Endodermal cell (in vitro differentiated cells): ENCODE measurements at regions not wholly inside any gene's neighbourhood (a gene's known extent, or its start where the extent isn't known, plus 50 kb on each side); places are given as distances from the start of the nearest gene placed in this dataset.

Experiments used
- DNase-seq: peaks from one replicate; pipeline ENCODE4 v3.0.0-alpha.2; 2017
- H3K27ac ChIP-seq: 2 replicates; pipeline ENCODE4 v1.5.1; 2013; ENCODE audit warnings: mild to moderate bottlenecking, low read depth, low read length, moderate library complexity
- H3K27me3 ChIP-seq: 2 replicates; pipeline ENCODE4 v1.6.1; 2013; ENCODE audit warnings: mild to moderate bottlenecking, low read length, moderate library complexity; ENCODE audit not compliant: insufficient read depth, control insufficient read depth, poor library complexity, severe bottlenecking
- H3K36me3 ChIP-seq: 2 replicates; pipeline ENCODE4 v1.7.0; 2013; ENCODE audit warnings: mild to moderate bottlenecking, low read length, moderate library complexity; ENCODE audit not compliant: control insufficient read depth, insufficient read depth
- H3K4me1 ChIP-seq: one replicate; pipeline ENCODE4 v1.7.0; 2013; ENCODE audit warnings: low read length; ENCODE audit not compliant: control insufficient read depth, insufficient read depth
- H3K4me3 ChIP-seq: 2 replicates; pipeline ENCODE4 v1.5.1; 2013; ENCODE audit warnings: mild to moderate bottlenecking, low read length, moderate library complexity
- H3K9ac ChIP-seq: 2 replicates; pipeline ENCODE4 v1.6.1; 2013; ENCODE audit warnings: mild to moderate bottlenecking, low read length, moderate library complexity; ENCODE audit not compliant: poor library complexity, severe bottlenecking; ENCODE audit errors: extremely low read depth
- H3K9me3 ChIP-seq: 2 replicates; pipeline ENCODE4 v1.6.1; 2013; ENCODE audit warnings: mild to moderate bottlenecking, low read length, moderate library complexity; ENCODE audit not compliant: control insufficient read depth
- H3K27ac Mint-ChIP-seq: 2 replicates; pipeline ENCODE4 v1.8.0; 2020; ENCODE audit warnings: mixed read lengths
- H3K27me3 Mint-ChIP-seq: 2 replicates; pipeline ENCODE4 v1.8.0; 2021; ENCODE audit warnings: mild to moderate bottlenecking, mixed read lengths; ENCODE audit not compliant: insufficient read depth
- H3K36me3 Mint-ChIP-seq: 2 replicates; pipeline ENCODE4 v1.8.0; 2020; ENCODE audit warnings: low read depth, mixed read lengths
- H3K4me1 Mint-ChIP-seq: 2 replicates; pipeline ENCODE4 v1.8.0; 2020; ENCODE audit warnings: mixed read lengths
- H3K4me3 Mint-ChIP-seq: 2 replicates; pipeline ENCODE4 v1.8.0; 2020; ENCODE audit warnings: mild to moderate bottlenecking, moderate library complexity, mixed read lengths
- H3K9me3 Mint-ChIP-seq: 2 replicates; pipeline ENCODE4 v1.8.0; 2020; ENCODE audit warnings: mild to moderate bottlenecking, mixed read lengths
- WGBS, 2 experiments: methylation state at CpG; one replicate each; pipeline versions ENCODE4 v1.1.5 to v1.1.7; 2013; ENCODE audit warnings: missing lambda C conversion rate in 2 of 2, mixed read lengths in 1 of 2; ENCODE audit not compliant: insufficient coverage in 1 of 2, insufficient read length in 1 of 2; 5-methylcytosine and 5-hydroxymethylcytosine counted together
- TF ChIP-seq, protein P1 (sequence below): fragments of 200-600 bp; sonication (generic); conservative IDR thresholded peaks from 2 replicates; pipeline ENCODE4 v1.5.0; 2021; ENCODE audit warnings: antibody characterized with exemption, mild to moderate bottlenecking

DNA sequence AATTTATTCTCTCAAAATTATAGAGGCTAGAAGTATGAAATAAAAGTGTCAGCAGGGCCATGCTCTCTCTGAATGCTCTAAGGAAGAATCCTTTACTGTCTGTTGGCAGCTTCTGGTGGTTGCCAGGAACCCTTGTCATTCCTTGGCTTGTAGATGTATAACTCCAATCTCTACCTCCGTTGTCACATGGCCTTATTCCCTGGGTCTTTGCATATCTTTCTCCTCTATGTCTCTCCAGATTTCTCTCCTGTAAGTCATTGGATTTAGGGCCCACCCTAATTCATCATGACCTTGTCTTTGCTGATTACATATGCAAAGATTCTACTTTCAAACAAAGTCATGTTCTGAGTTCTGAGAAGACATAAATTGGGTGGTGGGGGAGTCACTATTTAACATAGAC lies 127.0 kb upstream of the CHST9 start:
- no peaks in the 10 kb centered on the region for H3K4me1 ChIP-seq
- no peak for DNase-seq
- Mint-ChIP-seq H3K36me3 (peaks cover 6% of the 10 kb centered on the region), H3K27me3 (peaks cover 17% of the 10 kb centered on the region), H3K9me3 (peaks cover 15% of the 10 kb centered on the region), H3K27ac (no peak overlapping the region), H3K4me3 (no peak overlapping the region), H3K4me1 (peaks cover 30% of the 10 kb centered on the region)
- H3K27ac ChIP-seq = no peak overlapping the region
- peaks cover 19% of the 10 kb centered on the region for H3K9me3 ChIP-seq
- H3K36me3 ChIP-seq = no peaks in the 10 kb centered on the region
- H3K9ac ChIP-seq = no peak overlapping the region
- no peak overlapping the region for H3K4me3 ChIP-seq
- H3K27me3 ChIP-seq = peaks cover 23% of the 10 kb centered on the region
- 81 to 83% methylated on average over 1 of the region's 1 CpG for WGBS, 2 experiments
- TF ChIP-seq, protein P1, sequence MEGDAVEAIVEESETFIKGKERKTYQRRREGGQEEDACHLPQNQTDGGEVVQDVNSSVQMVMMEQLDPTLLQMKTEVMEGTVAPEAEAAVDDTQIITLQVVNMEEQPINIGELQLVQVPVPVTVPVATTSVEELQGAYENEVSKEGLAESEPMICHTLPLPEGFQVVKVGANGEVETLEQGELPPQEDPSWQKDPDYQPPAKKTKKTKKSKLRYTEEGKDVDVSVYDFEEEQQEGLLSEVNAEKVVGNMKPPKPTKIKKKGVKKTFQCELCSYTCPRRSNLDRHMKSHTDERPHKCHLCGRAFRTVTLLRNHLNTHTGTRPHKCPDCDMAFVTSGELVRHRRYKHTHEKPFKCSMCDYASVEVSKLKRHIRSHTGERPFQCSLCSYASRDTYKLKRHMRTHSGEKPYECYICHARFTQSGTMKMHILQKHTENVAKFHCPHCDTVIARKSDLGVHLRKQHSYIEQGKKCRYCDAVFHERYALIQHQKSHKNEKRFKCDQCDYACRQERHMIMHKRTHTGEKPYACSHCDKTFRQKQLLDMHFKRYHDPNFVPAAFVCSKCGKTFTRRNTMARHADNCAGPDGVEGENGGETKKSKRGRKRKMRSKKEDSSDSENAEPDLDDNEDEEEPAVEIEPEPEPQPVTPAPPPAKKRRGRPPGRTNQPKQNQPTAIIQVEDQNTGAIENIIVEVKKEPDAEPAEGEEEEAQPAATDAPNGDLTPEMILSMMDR = no peak

DNA sequence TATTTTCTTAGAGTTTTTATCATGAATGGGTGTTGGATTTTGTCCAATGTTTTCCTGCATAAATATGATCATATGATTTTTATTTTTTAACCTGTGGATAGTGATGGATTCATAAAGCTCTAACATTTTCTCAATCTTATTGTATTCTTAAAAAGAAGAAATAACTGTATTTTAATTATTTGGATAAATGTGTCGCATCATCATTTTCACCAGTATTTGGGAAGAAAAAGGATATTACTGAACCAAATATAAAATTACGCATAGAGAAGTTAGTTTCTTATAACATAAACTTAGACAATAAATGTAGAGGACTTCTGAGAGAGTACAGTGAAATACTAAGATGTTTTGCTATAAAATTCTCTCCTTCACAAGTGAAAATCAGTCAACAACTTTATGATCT lies 126.0 kb upstream of the CHST9 start:
- no peak overlapping the region for H3K27ac Mint-ChIP-seq
- 100% methylated on average over 1 of the region's 2 CpGs; no CpG with 5 or more reads in 1 of the 2 experiments for WGBS, 2 experiments
- Histone ChIP-seq H3K9ac (no peak overlapping the region), H3K27me3 (peaks cover 23% of the 10 kb centered on the region), H3K27ac (no peak overlapping the region), H3K9me3 (peaks cover 15% of the 10 kb centered on the region), H3K4me3 (no peak overlapping the region), H3K36me3 (no peaks in the 10 kb centered on the region), H3K4me1 (no peaks in the 10 kb centered on the region)
- H3K4me3 Mint-ChIP-seq = no peak overlapping the region
- TF ChIP-seq, protein P1 = no peak
- peaks cover 30% of the 10 kb centered on the region for H3K4me1 Mint-ChIP-seq
- H3K36me3 Mint-ChIP-seq = peaks cover 6% of the 10 kb centered on the region
- H3K9me3 Mint-ChIP-seq = peaks cover 15% of the 10 kb centered on the region
- no peak for DNase-seq
- H3K27me3 Mint-ChIP-seq = peaks cover 22% of the 10 kb centered on the region

DNA sequence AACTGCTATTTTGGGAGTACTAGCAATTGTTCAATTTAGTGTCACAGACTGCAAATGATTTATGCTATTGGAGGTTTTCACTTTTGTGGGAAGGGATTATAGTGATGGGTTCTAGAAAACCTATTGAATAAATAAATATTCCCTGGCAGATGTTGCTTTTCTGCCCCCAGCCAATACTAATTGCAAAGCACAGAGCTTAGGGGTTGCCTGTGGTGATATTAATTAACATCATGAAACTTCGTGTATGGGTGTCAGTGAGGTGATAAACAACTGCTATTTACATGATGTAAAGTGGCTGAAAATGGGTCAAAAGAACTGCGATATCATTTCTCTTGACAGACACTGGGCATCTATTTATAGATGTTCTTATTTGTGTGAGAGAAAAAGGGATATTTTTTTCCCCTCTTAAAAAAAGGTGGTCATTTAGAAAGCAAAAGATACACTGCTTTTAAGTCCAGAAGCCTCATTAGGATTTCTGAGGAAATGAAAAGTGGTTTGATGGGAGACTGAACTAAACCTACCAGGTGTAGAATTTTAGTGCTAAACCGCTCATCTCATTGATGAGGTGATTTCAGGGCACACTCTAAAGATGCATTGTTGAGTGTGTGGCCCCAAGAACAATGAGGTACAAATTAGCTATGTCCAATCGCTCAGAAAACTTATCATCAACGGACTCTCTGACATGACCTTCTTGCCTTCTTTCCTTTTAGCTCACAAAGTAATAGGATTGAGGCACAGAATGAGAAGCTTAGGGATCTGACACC lies 116.7 kb upstream of the CHST9 start:
- 64 to 67% methylated on average over 4 to 5 of the region's 5 CpGs for WGBS, 2 experiments
- peaks cover 8% of the 10 kb centered on the region for H3K27me3 Mint-ChIP-seq

More for the DNA sequence above, 116.7 kb upstream of the CHST9 start:
- Histone ChIP-seq H3K27me3 (no peaks in the 10 kb centered on the region), H3K9me3 (no peaks in the 10 kb centered on the region), H3K27ac (no peak overlapping the region), H3K4me1 (no peaks in the 10 kb centered on the region), H3K9ac (no peak overlapping the region), H3K4me3 (no peak overlapping the region), H3K36me3 (no peaks in the 10 kb centered on the region)
- TF ChIP-seq, protein P1 = no peak
- H3K36me3 Mint-ChIP-seq = no peaks in the 10 kb centered on the region
- DNase-seq = no peak
- H3K4me3 Mint-ChIP-seq = no peak overlapping the region
- peaks cover 27% of the 10 kb centered on the region for H3K4me1 Mint-ChIP-seq
- no peak overlapping the region for H3K27ac Mint-ChIP-seq
- H3K9me3 Mint-ChIP-seq = no peaks in the 10 kb centered on the region
